Activated T-helper 1 cell treated with anti-CD3 and anti-CD28 coated beads, Interleukin-12 subunit alpha, Interleukin-12 subunit beta, Interleukin-2, Interleukin-4 antibody, amounts not matched to agents 30 ng/mL and 10 ng/mL and 1 ng/mL, durations not matched to agents 14 hours and 24 hours and 36 hours (primary cell): ENCODE measurements at regions not wholly inside any gene's neighbourhood (a gene's known extent, or its start where the extent isn't known, plus 50 kb on each side); places are given as distances from the start of the nearest gene placed in this dataset.
"Not testable (repeated sequence)": the region's sequence is repeated elsewhere in the genome, so short reads cannot be mapped to it uniquely, and the experiment has no call there.

Experiments
- DNase-seq: peaks from one replicate; pipeline ENCODE4 v3.0.0; 2021; ENCODE audit warnings: low spot score
- H3K27ac Mint-ChIP-seq: one replicate; pipeline ENCODE4 v1.8.0; 2021; ENCODE audit warnings: mild to moderate bottlenecking, mixed read lengths
- H3K27me3 Mint-ChIP-seq: one replicate; pipeline ENCODE4 v1.8.0; 2022; ENCODE audit warnings: mild to moderate bottlenecking, moderate library complexity, mixed read lengths; ENCODE audit not compliant: insufficient read depth
- H3K36me3 Mint-ChIP-seq: one replicate; pipeline ENCODE4 v1.8.0; 2021; ENCODE audit warnings: low read depth, mixed read lengths
- H3K4me1 Mint-ChIP-seq: one replicate; pipeline ENCODE4 v1.8.0; 2021; ENCODE audit warnings: low read depth, mixed read lengths
- H3K4me3 Mint-ChIP-seq: one replicate; pipeline ENCODE4 v1.8.0; 2021; ENCODE audit warnings: mild to moderate bottlenecking, moderate library complexity, mixed read lengths
- H3K9me3 Mint-ChIP-seq: one replicate; pipeline ENCODE4 v1.8.0; 2021; ENCODE audit warnings: mixed read lengths
- intact Hi-C: fragments of 100-400 bp; cut with micrococcal nuclease; formaldehyde crosslinking; loops from one replicate; pipeline ENCODE4 v1.15.1; 2024

GRCh38 chr17:83203073-83203471 is 123.7 kb downstream of the METRNL start:
- intact Hi-C loops: no loop called here
- Mint-ChIP-seq H3K27ac (no peak overlapping the region), H3K27me3 (no peaks in the 10 kb centered on the region), H3K4me1 (peaks cover 42% of the 10 kb centered on the region), H3K9me3 (no peaks in the 10 kb centered on the region), H3K4me3 (no peak overlapping the region), H3K36me3 (peaks cover 2% of the 10 kb centered on the region)
- peak; percentile 0 for DNase-seq

GRCh38 chr17:83203472-83204221 is 124.2 kb downstream of the METRNL start:
- peak; percentile 0 for DNase-seq
- peaks cover 2% of the 10 kb centered on the region for H3K36me3 Mint-ChIP-seq
- no peaks in the 10 kb centered on the region for H3K27me3 Mint-ChIP-seq
- no peak overlapping the region for H3K4me3 Mint-ChIP-seq
- peaks cover 42% of the 10 kb centered on the region for H3K4me1 Mint-ChIP-seq
- intact Hi-C loops: no loop called here
- H3K27ac Mint-ChIP-seq: no peak overlapping the region
- no peaks in the 10 kb centered on the region for H3K9me3 Mint-ChIP-seq

GRCh38 chr17:83204230-83204725 is 124.9 kb downstream of the METRNL start:
- H3K9me3 Mint-ChIP-seq: no peaks in the 10 kb centered on the region
- intact Hi-C loops: no loop called here
- no peaks in the 10 kb centered on the region for H3K27me3 Mint-ChIP-seq
- DNase-seq: peak; percentile 0
- H3K4me3 Mint-ChIP-seq: no peak overlapping the region
- no peak overlapping the region for H3K27ac Mint-ChIP-seq
- H3K4me1 Mint-ChIP-seq: peaks cover 38% of the 10 kb centered on the region
- H3K36me3 Mint-ChIP-seq: peaks cover 2% of the 10 kb centered on the region

- H3K4me3 Mint-ChIP-seq, DNase-seq, H3K36me3 Mint-ChIP-seq, H3K9me3 Mint-ChIP-seq, H3K27me3 Mint-ChIP-seq, intact Hi-C loops: not testable (repeated sequence)
- Mint-ChIP-seq H3K4me1 (peaks cover 32% of the 10 kb centered on the region), H3K27ac (peak overlapping the region; percentile 45)
These were observed 125.5 kb downstream of the METRNL start for GRCh38 chr17:83204736-83205386.

- H3K4me3 Mint-ChIP-seq, H3K36me3 Mint-ChIP-seq, intact Hi-C loops, H3K27me3 Mint-ChIP-seq, H3K9me3 Mint-ChIP-seq: not testable (repeated sequence)
- peak; percentile 76 for DNase-seq
- H3K4me1 Mint-ChIP-seq: peaks cover 26% of the 10 kb centered on the region
- H3K27ac Mint-ChIP-seq: peak overlapping the region; percentile 78
These were observed 126.1 kb downstream of the METRNL start for GRCh38 chr17:83205387-83206035.

GRCh38 chr17:83206036-83206394 is 126.6 kb downstream of the METRNL start:
- H3K4me3 Mint-ChIP-seq, DNase-seq, H3K9me3 Mint-ChIP-seq, H3K27me3 Mint-ChIP-seq, intact Hi-C loops, H3K36me3 Mint-ChIP-seq: not testable (repeated sequence)
- Mint-ChIP-seq H3K27ac (peak overlapping the region; percentile 78), H3K4me1 (peaks cover 21% of the 10 kb centered on the region)

GRCh38 chr17:83206819-83207588 is 127.6 kb downstream of the METRNL start:
- H3K9me3 Mint-ChIP-seq, H3K27ac Mint-ChIP-seq, H3K36me3 Mint-ChIP-seq, H3K4me3 Mint-ChIP-seq, H3K27me3 Mint-ChIP-seq, intact Hi-C loops: not testable (repeated sequence)
- DNase-seq: peak; percentile 0
- H3K4me1 Mint-ChIP-seq: peaks cover 11% of the 10 kb centered on the region

- H3K9me3 Mint-ChIP-seq, H3K4me3 Mint-ChIP-seq, H3K36me3 Mint-ChIP-seq, H3K27ac Mint-ChIP-seq, intact Hi-C loops, DNase-seq, H3K4me1 Mint-ChIP-seq, H3K27me3 Mint-ChIP-seq: not testable (repeated sequence)
These were observed 167.6 kb downstream of the METRNL start for GRCh38 chr17:83247001-83247400.
